Esophagus muscularis mucosa (tissue), 4 donors: ENCODE measurements at regions not wholly inside any gene's neighbourhood (a gene's known extent, or its start where the extent isn't known, plus 50 kb on each side); places are given as distances from the start of the nearest gene placed in this dataset.
A peak's percentile ranks its signal among the peaks of the same experiment; 100 is the strongest.
"Not testable (repeated sequence)": the region's sequence is repeated elsewhere in the genome, so short reads cannot be mapped to it uniquely, and the experiment has no call there.

Source experiments
- DNase-seq: peaks from one replicate; pipeline ENCODE4 v3.0.0-alpha.2; 2017; ENCODE audit errors: extremely low spot score
- H3K27ac ChIP-seq, 4 donors: fragments of 200-600 bp; sonication (generic); replicated peaks in 1 of 4; 1 replicate in 3 of 4; 2 replicates in 1 of 4; pipeline ENCODE4 v1.5.1; 2016 to 2019; ENCODE audit warnings: mild to moderate bottlenecking in 1 of 4
- H3K27me3 ChIP-seq, 4 donors: fragments of 200-600 bp; sonication (generic); one replicate each; pipeline versions ENCODE4 v1.5.1 to v1.6.0; 2016 to 2019
- H3K36me3 ChIP-seq, 4 donors: fragments of 200-600 bp; sonication (generic); one replicate each; pipeline ENCODE4 v1.5.1; 2016 to 2019
- H3K4me1 ChIP-seq, 4 donors: fragments of 200-600 bp; sonication (generic); one replicate each; pipeline ENCODE4 v1.5.1; 2016 to 2019
- H3K4me3 ChIP-seq, 4 donors: fragments of 200-600 bp; sonication (generic); 1 replicate in 2 of 4; 2 replicates in 2 of 4; pipeline ENCODE4 v1.5.1; 2016 to 2019; ENCODE audit warnings: mild to moderate bottlenecking in 4 of 4, moderate library complexity in 1 of 4
- H3K9me3 ChIP-seq, 4 donors: fragments of 200-600 bp; sonication (generic); 1 replicate in 3 of 4; 2 replicates in 1 of 4; pipeline ENCODE4 v1.5.1; 2016 to 2019
- POLR2AphosphoS5 ChIP-seq, 2 donors: sonication (generic); formaldehyde crosslinking; IDR thresholded peaks; one replicate each; pipeline ENCODE4 v1.6.1; 2017; ENCODE audit warnings: antibody characterized with exemption in 2 of 2
- WGBS: methylation state at CpG from one replicate; pipeline ENCODE4 v1.1.5; 2018; 5-methylcytosine and 5-hydroxymethylcytosine counted together
- intact Hi-C: fragments of 100-400 bp; cut with DNase I; formaldehyde crosslinking; loops from one replicate; pipeline ENCODE4 v1.15.1; 2023
- small RNA-seq, 3 donors: library from RNA; depleted of rRNA; stranded (forward); fragments of <200 nt; gene quantifications; one replicate each; pipeline ENCODE3, GENCODE V24; 2016

DNA sequence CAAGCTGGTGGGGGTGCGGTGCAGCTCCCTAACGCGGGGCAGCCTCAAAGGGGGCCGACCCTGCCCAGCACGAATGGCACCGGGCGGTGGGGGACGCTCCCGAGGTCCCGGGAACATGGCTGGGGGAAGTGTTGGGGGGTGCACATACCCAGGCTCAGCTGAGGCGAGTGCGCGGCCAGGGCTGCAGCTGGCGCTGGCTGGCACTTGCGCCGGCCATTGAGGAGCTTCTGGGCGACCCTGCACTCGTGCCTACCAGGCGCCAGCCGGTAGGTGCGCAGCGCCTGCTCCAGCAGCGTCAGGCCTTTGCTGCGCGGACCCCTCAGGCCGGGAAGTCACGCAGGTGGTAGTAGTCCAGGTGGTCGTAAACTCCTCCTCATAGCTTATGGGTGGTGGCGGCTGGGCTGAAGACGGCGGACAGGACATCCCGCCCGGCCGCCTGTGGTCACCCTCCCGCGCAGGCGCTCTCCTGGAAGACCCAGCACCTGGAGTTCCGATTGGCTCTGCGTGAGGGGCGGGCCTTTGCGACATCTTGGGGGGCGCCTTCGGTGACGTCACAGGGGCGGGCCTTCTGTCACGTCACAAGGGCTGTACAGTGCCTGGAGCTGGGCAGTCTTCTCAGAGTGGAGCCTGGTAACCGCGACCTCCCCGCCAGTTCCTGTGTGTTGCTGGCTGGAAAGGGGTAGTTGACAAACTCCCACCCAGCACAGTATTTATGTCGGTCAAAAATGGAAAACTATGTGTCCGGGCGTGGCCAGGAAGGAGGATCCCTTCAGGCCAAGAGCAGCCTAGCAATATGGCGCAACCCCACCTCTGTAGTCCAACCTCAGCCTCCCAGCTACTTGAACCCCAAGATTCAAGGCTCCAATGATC is 74.5 kb upstream of the ERV3-1 start:
- H3K9me3 ChIP-seq, intact Hi-C loops, H3K27me3 ChIP-seq, H3K36me3 ChIP-seq: not testable (repeated sequence)
- Histone ChIP-seq H3K27ac (peak overlapping the region; percentile 83 to 92 (median 86)), H3K4me3 (peak overlapping the region; percentile 68 to 81 (median 77)), H3K4me1 (peaks cover 0 to 12% (median 5%) of the 10 kb centered on the region in 4 donors)
- TF ChIP-seq POLR2AphosphoS5 (IDR thresholded peaks at IDR 0.05): peak; percentile 82 to 84
- DNase-seq: peak; percentile 99
- 4% methylated on average over 23 of the region's 53 CpGs for WGBS

DNA sequence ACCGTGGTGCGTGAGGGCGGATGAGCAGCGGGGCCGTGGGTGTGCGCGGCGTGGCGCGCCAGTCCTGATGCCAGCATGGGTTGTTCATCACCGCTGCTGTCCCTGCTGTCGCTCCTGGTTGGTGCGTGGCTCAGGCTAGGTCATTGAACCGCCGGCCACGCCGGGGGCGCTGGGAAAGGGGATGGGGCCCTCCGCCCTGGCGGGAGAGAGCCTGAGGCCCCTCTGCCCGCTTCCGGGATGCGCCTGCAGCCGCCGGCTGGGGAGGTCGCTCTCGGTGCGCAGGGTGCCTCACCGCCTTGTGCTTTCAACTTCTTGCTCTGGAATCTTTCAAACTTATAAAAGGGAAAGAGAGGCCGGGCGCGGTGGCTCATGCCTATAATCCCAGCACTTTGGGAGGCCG is 68.5 kb upstream of the ERV3-1 start:
- H3K4me1 ChIP-seq, DNase-seq, H3K27ac ChIP-seq, H3K4me3 ChIP-seq, intact Hi-C loops, H3K27me3 ChIP-seq, H3K9me3 ChIP-seq: not testable (repeated sequence)
- 87% methylated on average over 6 of the region's 33 CpGs for WGBS
- peaks cover 0 to 14% (median 13%) of the 10 kb centered on the region in 4 donors for H3K36me3 ChIP-seq

DNA sequence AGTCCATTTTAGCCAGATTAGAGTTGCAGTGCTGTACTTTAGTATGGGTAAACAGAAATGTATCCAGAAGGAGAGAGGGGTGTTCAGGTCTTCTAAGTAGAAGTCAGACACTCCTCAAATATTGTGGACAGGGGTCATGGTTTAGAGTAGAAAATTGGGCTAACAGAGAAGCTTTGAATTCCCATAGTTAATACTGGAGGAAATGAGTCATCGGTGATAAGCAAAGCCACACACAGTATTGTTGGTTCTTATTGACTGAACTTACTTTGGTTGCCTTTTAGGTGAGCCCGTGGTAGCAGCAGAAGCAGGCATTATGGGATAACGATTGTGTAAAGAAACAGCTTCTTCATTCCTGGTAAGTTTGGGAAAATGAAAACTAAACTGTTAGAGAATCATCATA is 66.7 kb upstream of the ERV3-1 start:
- H3K4me3 ChIP-seq, H3K27me3 ChIP-seq, H3K4me1 ChIP-seq, H3K9me3 ChIP-seq, H3K27ac ChIP-seq, DNase-seq, intact Hi-C loops: not testable (repeated sequence)
- WGBS: no CpG with 5 or more reads among the region's 3 CpGs
- H3K36me3 ChIP-seq: peaks cover 0 to 28% (median 16%) of the 10 kb centered on the region in 4 donors

DNA sequence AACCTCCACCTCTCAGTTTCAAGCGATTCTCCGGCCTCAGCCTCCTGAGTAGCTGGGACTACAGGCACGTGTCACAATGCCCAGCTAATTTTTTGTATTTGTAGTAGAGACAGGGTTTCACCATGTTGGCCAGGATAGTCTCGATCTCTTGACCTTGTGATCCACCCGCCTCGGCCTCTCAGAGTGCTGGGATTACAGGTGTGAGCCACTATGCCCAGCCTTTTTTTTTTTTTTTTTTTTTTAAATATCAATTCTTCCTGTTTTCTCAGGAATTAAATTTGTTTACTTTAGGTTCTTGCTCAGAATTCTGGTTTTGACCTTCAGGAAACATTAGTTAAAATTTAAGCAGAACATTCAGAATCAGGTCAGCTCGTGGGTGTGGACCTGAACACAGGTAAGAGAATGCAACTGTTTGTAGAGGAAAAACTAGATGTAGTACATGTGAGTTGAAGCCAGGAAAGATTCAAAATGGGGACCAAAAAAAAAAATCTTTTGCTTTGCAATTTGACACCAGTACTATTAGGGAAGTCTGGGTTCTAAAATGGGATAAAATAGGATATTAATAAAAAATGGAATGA is 65.5 kb upstream of the ERV3-1 start:
- H3K9me3 ChIP-seq, H3K4me3 ChIP-seq, DNase-seq, H3K4me1 ChIP-seq, intact Hi-C loops, H3K27ac ChIP-seq, H3K27me3 ChIP-seq: not testable (repeated sequence)
- WGBS: 97% methylated on average over 7 of the region's 7 CpGs
- peaks cover 0 to 31% (median 19%) of the 10 kb centered on the region in 4 donors for H3K36me3 ChIP-seq

DNA sequence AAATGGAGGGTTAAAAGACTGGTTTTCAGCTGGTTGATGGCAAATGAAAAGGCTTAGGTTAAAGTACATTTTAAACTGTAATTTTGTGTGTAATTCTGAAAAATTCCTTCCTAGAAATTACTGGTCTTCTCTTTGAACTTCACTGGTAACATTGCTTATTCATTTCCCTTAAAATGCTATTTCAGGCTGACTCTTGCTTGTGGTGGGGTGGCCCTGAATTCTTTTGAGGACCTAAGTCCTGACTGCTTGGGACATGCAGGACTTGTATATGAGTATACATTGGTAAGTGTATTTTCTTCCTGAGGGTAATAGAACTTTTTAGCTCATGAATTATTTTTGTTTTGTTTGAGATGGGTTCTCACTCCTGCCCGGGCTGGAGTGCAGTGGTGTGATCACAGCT is 63.0 kb upstream of the ERV3-1 start:
- WGBS: 92% methylated on average over 1 of the region's 1 CpG
- intact Hi-C loops, H3K27me3 ChIP-seq, H3K4me1 ChIP-seq, H3K9me3 ChIP-seq, H3K4me3 ChIP-seq, DNase-seq, H3K27ac ChIP-seq: not testable (repeated sequence)
- peaks cover 5 to 39% (median 27%) of the 10 kb centered on the region in 4 donors for H3K36me3 ChIP-seq

DNA sequence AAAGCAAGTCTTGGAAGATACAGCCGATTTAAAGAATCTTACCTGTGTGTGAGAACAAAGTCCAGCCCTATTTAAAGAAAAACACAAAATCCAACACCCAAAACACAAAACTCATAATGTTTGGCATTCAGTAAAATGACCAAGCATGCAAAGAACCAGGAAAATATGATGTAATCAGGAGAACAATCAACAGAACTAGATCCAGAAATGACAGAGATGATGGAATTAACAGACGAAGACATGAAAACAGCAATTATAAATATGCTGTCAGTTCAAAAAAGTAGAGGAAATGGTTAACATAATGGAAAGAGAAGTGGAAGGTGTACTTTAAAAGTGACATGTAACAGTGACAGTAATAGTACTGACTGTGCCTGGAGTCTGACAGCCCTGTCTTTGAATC is 56.1 kb upstream of the ERV3-1 start:
- H3K27ac ChIP-seq, H3K27me3 ChIP-seq, intact Hi-C loops, H3K4me1 ChIP-seq, H3K4me3 ChIP-seq, DNase-seq, H3K9me3 ChIP-seq: not testable (repeated sequence)
- WGBS: 79% methylated on average over 2 of the region's 2 CpGs
- peaks cover 5 to 21% (median 11%) of the 10 kb centered on the region in 4 donors for H3K36me3 ChIP-seq

DNA sequence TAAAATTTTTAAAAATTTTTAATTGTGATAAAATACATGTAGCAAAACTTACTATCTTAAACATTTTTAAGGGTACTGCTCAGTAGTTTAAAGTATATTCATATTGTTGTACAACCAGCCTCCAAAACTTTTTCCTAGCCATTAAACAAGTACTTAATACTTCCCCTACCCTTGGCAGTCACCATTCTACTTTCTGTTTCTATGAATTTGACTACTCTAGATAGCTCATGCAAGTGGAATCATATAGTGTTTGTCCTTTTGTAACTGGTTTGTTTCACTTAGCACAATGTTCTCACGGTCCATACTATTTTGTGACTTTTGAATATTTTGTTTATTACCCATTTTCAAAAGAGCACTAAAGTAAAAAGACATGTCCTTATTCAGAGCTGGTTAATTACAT is 52.8 kb upstream of the ERV3-1 start:
- H3K4me3 ChIP-seq, DNase-seq, H3K27ac ChIP-seq, H3K4me1 ChIP-seq, intact Hi-C loops, H3K9me3 ChIP-seq, H3K27me3 ChIP-seq: not testable (repeated sequence)
- peaks cover 0 to 12% (median 4%) of the 10 kb centered on the region in 4 donors for H3K36me3 ChIP-seq
- 93% methylated on average over 1 of the region's 1 CpG for WGBS

Small RNA genes in the stretch of these regions (small RNA-seq; reads per million reads assigned to genes)
- 0 reads per million in 3 donors for gene AC104073.1
- gene SNORA15B-1: 0 reads per million in 3 donors
- 0 reads per million in 3 donors for gene SNORA22C
